ENCODE measurements at regions not wholly inside any gene's neighbourhood (a gene's known extent, or its start where the extent isn't known, plus 50 kb on each side); places are given as distances from the start of the nearest gene placed in this dataset.

- Histone ChIP-seq H3K27me3 (replicated peaks; ENCODE audit: insufficient read depth) (no peaks in the 10 kb centered on the region), H3K4me3 (no peak overlapping the region), H3K36me3 (no peaks in the 10 kb centered on the region), H3K4me1 (replicated peaks) (no peaks in the 10 kb centered on the region), H3K27ac (no peak overlapping the region), H3K9me3 (no peaks in the 10 kb centered on the region)
- intact Hi-C loops (cut with DNase I), result no loop called here
- DNase-seq (ENCODE audit: low spot score), result no peak
- TF ChIP-seq POLR2AphosphoS5 (IDR thresholded peaks at IDR 0.05), result no peak
- no peak for TF ChIP-seq CTCF (IDR thresholded peaks at IDR 0.05)
- TF ChIP-seq POLR2A (IDR thresholded peaks at IDR 0.05), result no peak
- 57% methylated on average over 1 of the region's 1 CpG for WGBS
Observed at GRCh38 chrX:5417381-5417780, 811.3 kb downstream of the NLGN4X start.

GRCh38 chrX:5415738-5416137 lies 812.9 kb downstream of the NLGN4X start:
- no peak for DNase-seq (ENCODE audit: low spot score)
- Histone ChIP-seq H3K27me3 (replicated peaks; ENCODE audit: insufficient read depth) (no peaks in the 10 kb centered on the region), H3K4me3 (no peak overlapping the region), H3K27ac (no peak overlapping the region), H3K4me1 (replicated peaks) (no peaks in the 10 kb centered on the region), H3K36me3 (no peaks in the 10 kb centered on the region), H3K9me3 (no peaks in the 10 kb centered on the region)
- intact Hi-C loops (cut with DNase I), result no loop called here
- 90% methylated on average over 2 of the region's 2 CpGs for WGBS
- TF ChIP-seq POLR2A (IDR thresholded peaks at IDR 0.05) (no peak), CTCF (IDR thresholded peaks at IDR 0.05) (no peak), POLR2AphosphoS5 (IDR thresholded peaks at IDR 0.05) (no peak)

GRCh38 chrX:5409106-5409505 lies 819.6 kb downstream of the NLGN4X start:
- TF ChIP-seq POLR2AphosphoS5 (IDR thresholded peaks at IDR 0.05), result no peak
- TF ChIP-seq POLR2A (IDR thresholded peaks at IDR 0.05), result no peak
- no peak for TF ChIP-seq CTCF (IDR thresholded peaks at IDR 0.05)

GRCh38 chrX:5402461-5402860 lies 826.2 kb downstream of the NLGN4X start:
- WGBS, result 85% methylated on average over 3 of the region's 3 CpGs
- Histone ChIP-seq H3K9me3 (no peaks in the 10 kb centered on the region), H3K4me1 (replicated peaks) (no peaks in the 10 kb centered on the region), H3K27me3 (replicated peaks; ENCODE audit: insufficient read depth) (no peaks in the 10 kb centered on the region), H3K36me3 (no peaks in the 10 kb centered on the region), H3K27ac (no peak overlapping the region), H3K4me3 (no peak overlapping the region)
- intact Hi-C loops (cut with DNase I), result no loop called here
- DNase-seq (ENCODE audit: low spot score), result no peak
- TF ChIP-seq POLR2AphosphoS5 (IDR thresholded peaks at IDR 0.05) (no peak), POLR2A (IDR thresholded peaks at IDR 0.05) (no peak), CTCF (IDR thresholded peaks at IDR 0.05) (no peak)

More at GRCh38 chrX:5409106-5409505, 819.6 kb downstream of the NLGN4X start:
- Histone ChIP-seq H3K4me3 (no peak overlapping the region), H3K4me1 (replicated peaks) (no peaks in the 10 kb centered on the region), H3K27ac (no peak overlapping the region), H3K36me3 (no peaks in the 10 kb centered on the region), H3K9me3 (no peaks in the 10 kb centered on the region), H3K27me3 (replicated peaks; ENCODE audit: insufficient read depth) (no peaks in the 10 kb centered on the region)
- 70% methylated on average over 5 of the region's 5 CpGs for WGBS
- intact Hi-C loops (cut with DNase I), result no loop called here
- DNase-seq (ENCODE audit: low spot score), result no peak

- no peak overlapping the region for H3K27ac ChIP-seq
- no peak overlapping the region for H3K4me3 ChIP-seq
- H3K36me3 ChIP-seq, result no peaks in the 10 kb centered on the region
- TF ChIP-seq POLR2A (IDR thresholded peaks at IDR 0.05), result no peak
- TF ChIP-seq CTCF (IDR thresholded peaks at IDR 0.05), result no peak
- TF ChIP-seq POLR2AphosphoS5 (IDR thresholded peaks at IDR 0.05), result no peak
- 54% methylated on average over 8 of the region's 8 CpGs for WGBS
- no peaks in the 10 kb centered on the region for H3K9me3 ChIP-seq
- no peak for DNase-seq (ENCODE audit: low spot score)
- H3K27me3 ChIP-seq (replicated peaks; ENCODE audit: insufficient read depth), result no peaks in the 10 kb centered on the region
- H3K4me1 ChIP-seq (replicated peaks), result no peaks in the 10 kb centered on the region
- intact Hi-C loops (cut with DNase I), result no loop called here
Observed at GRCh38 chrX:5399403-5399802, 829.3 kb downstream of the NLGN4X start.
